HG02759 (cell line): ENCODE measurements at regions not wholly inside any gene's neighbourhood (a gene's known extent, or its start where the extent isn't known, plus 50 kb on each side); places are given as distances from the start of the nearest gene placed in this dataset.
"Not testable (repeated sequence)": the region's sequence is repeated elsewhere in the genome, so short reads cannot be mapped to it uniquely, and the experiment has no call there.

Experiments used
- ATAC-seq: cut with Tn5 transposase; IDR thresholded peaks from one replicate; pipeline ENCODE4 v1.9.1; 2021; ENCODE audit warnings: mild to moderate bottlenecking, moderate library complexity; ENCODE audit not compliant: unreplicated experiment

DNA sequence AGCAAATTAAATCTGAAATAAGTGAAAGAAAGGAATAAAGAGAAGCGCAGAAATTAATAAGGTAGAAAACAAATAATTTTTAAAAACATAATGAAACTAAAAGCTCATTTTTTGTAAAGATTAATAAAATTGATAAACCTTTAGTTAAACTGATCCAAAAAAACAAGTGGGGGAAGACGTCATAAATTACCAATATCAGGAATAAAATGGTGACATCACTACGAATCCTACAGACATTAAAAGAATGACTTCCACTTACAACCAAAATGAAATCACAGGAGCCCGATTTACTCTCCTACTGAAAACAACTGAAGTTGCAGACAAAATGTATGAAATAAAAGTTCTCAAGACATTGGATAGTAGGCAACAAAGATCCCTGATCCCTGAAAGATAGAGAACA, 68.1 kb upstream of the IFFO2 start:
- no peak for ATAC-seq

DNA sequence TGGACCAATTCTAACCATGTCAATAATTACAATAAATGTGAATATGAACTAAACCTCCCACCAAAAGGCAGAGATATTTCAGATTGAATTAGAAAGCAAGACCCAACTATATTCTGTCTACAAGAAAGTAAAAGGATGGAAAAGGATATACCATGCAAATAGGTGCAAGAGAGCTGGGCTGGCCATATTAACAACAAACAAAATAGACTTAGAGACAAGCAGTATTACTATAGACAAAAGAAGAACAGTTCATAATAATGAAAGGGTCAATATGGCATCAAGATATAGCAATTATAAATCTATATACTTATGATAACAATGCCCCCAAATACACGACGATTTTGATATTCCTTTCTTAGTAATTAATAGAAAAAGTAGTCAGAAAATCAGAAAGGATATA, 67.3 kb upstream of the IFFO2 start:
- no peak for ATAC-seq

GRCh38 chr1:19021845-19022244, 65.4 kb upstream of the IFFO2 start:
- no peak for ATAC-seq

- not testable (repeated sequence) for ATAC-seq
Observed at GRCh38 chr1:19019288-19019687, 62.8 kb upstream of the IFFO2 start.

- no peak for ATAC-seq
Observed at GRCh38 chr1:19015476-19015875, 59.0 kb upstream of the IFFO2 start.

DNA sequence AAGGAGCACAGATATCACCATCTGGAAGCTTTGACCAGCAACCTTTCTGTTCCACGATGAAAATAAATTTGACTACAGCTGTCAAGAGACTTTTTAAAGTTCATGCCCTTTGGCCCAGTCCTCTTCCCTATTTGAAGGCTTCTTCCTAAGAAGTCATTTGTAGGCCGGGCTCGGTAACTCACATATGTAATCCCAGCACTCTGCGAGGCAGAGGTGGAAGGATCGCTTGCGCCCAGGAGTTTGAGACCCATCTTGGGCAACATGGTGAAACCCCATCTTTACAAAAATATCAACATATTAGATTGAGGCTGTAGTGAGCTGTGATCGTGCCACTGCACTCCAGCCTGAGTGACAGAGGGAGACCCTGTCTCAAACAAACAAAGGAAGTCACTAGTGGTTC, 58.3 kb upstream of the IFFO2 start:
- ATAC-seq = no peak

DNA sequence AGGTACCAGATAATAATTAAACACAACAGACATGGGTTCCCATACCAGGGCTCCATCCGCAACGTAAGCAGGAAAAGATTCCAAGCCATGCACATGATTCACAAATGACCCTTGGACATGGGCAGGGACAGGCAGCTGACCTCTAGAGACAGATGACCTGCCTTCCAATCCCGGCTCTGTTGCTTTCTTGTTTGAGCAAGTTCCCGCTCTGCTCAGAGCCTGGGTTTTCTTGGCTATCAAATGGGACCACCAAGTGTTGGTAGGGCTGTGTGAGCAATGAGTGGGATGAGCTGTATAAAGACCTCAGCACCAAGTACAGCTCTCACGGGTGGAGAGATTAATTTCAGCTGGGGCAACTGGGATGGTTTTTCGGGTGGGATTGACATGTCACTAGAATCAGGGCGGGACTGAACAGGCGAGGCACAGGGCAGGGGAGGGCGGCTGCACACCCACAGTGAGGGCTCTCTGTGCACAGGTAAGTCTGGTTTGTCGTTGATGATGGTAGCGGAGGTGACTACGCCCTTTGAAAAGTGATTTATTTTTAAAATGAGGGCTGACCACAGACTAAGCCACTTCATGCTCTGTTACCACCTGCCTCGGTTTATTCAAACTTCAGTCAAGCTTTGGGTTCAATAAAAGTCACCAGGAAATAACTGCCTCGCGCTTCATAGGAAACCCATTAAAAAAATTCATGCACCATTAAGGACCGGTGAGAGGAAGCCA, 57.5 kb upstream of the IFFO2 start:
- no peak for ATAC-seq

GRCh38 chr1:19011845-19012231, 55.4 kb upstream of the IFFO2 start:
- ATAC-seq = no peak

DNA sequence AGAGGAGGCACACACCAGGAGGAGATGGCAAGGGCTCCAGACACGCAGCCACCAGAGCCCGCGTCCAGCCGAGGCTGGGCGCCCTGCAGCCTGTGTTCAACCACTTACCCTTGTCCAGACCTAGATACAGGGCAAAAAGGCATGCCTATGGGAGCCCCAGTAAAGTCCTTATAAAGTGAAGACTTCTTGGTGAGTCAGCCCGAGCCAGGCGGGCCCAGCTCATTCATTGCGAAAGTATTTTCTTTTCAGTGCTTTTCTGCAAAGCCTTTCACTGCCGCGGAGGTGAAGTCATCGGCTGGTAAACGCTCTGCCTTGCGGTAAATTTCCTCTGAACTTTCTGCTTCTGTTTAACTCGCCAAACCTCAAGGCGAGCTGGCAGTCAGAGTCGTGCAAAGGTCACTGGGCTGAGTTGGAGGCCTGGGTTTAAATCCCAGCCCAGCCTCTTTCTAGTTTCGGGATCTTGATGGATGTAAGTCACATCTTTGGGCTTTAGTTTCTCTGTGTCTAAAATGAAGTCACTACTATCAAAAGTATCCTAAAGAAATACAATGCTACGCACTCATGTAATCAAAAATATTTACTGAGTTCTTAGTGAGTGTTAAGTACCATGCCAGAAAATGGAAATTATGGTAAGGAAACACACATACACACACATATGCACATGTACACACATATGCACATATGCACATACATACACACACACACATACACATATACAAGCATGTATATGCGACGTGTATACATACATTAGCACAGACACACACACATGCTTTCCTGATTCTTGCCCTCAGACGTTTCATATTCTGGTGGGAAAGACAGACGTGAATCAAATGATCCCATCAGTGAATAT, 54.7 kb upstream of the IFFO2 start:
- peak; percentile 68 for ATAC-seq

- no peak for ATAC-seq
Observed at GRCh38 chr1:19010503-19010902, 54.0 kb upstream of the IFFO2 start.

GRCh38 chr1:19009882-19010321, 53.4 kb upstream of the IFFO2 start:
- no peak for ATAC-seq

GRCh38 chr1:19009126-19009881, 52.8 kb upstream of the IFFO2 start:
- no peak for ATAC-seq

DNA sequence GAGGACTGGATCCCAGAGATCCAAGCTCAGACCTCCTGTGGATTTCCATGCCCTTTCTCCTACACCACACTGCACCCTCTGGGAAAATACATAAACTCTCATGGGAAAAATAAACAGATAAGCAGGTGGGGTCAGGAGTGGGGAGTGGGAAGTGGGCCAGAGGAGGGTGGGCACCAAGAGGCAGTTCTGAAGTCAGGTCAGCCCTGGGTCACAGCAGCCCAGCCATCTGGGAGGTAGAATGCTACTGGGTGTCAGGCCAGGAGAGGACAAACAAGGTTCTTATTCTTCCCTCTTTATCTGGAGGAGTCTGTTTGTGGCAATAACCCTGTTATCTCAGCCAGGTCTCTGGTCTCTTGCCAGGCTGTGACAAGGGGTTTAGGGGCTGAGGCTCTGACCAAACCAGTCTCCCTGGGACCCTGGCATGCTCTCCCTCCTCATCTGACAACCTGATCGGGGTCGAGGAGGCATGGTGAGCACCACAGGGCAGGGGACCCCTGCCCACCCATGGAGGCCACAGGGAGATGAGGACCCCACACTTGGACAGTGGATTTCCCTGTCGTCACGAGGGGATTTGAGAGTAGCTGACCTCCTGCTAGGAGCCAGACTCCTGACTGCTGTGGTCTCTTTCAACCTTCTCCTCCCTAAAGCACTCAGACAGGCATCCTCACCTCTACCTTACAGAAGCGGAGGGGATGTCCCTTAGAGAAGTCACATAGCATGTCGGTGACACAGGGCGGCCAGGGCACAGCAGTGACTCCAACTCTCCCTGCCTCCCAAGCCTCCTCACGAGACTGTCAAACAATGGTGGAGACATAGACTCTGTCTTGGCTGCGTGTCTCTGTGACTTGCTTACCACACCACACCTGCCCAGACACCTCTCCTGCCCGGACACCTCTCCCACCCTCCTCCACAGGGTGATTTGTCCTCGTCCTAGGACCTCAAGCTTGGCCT, 51.3 kb upstream of the IFFO2 start:
- no peak for ATAC-seq

- no peak for ATAC-seq
Observed at GRCh38 chr1:19006837-19007271, 50.4 kb upstream of the IFFO2 start.
